SW480 (cell line): ENCODE measurements at regions not wholly inside any gene's neighbourhood (a gene's known extent, or its start where the extent isn't known, plus 50 kb on each side); places are given as distances from the start of the nearest gene placed in this dataset.
"Not testable (repeated sequence)": the region's sequence is repeated elsewhere in the genome, so short reads cannot be mapped to it uniquely, and the experiment has no call there.

Experiments
- DNase-seq: peaks from one replicate; pipeline ENCODE4 v3.0.0-alpha.2; 2016; ENCODE audit warnings: low spot score

- no peak for DNase-seq
Observed at GRCh38 chr9:88596376-88596775, 61.4 kb downstream of the NXNL2 start.

DNA sequence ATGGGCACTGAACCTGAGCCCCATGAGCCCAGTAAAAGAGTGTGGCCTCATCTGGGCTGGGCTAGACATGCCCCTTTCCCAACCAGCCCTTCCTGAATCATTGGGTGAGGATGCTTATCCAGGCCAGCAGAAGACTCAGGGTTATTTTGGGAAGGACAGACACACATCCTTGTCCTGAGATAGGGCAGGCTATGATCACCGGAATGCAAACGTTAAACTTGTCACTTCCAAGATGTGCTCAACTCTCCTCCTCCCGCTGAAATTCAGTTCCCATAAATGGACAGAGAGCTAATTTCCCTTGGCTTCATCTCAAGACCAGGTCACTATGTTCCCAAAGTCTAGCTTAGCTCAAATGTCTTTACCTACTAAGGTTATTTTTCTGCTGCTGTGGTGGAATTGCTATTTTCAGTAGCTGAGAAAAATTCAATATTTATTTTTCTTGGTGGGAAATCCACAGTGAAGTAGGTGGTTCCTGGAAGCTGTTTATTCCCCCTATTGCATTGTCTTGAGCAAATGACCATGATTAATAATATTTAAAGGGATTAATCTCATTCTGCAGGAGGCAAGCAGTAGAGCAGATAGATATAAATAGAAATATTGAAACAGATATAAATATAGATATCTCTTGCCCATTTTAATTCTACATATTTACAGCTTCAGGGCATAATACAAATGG, 70.0 kb downstream of the NXNL2 start:
- DNase-seq, result no peak

GRCh38 chr9:88605512-88606362, 70.8 kb downstream of the NXNL2 start:
- DNase-seq, result no peak

DNA sequence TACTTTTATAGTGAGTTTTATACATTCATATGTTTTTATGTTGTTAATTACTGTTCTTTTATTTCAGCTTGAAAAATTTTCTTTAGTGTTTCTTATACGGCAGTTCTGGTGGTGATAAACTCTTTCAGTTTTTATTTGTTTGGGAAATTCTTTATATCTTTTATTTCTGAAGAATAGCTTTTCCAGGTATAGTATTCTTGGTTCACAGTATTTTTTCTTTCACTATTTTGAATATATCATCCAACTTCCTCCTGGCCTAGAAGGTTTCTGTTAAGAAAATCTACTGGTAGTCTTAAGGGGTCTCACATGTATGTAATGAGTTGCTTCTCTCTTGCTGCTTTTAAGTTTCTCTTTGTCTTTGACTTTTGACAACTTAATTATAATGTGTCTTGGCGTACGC, 79.4 kb downstream of the NXNL2 start:
- DNase-seq, result no peak

- no peak for DNase-seq
Observed at GRCh38 chr9:88623698-88624097, 88.7 kb downstream of the NXNL2 start.

DNA sequence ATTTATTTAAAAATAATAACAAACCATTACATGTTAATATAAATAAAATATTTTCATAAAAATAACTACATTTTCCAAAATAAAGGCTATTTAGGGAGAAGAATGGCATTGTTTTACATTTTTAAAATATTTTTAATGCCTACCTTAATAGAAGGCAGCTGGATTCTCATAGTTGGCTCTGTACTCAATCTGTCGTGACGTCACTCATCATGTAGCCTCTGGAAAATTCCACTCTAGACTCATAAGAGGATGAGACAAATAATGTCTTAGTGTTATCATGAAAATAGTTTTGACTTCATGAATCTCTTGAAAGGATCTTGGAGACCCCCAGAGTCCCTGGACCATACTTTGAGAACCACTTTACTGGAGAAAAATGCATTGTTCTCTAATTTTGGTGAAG, 93.1 kb downstream of the NXNL2 start:
- no peak for DNase-seq

DNA sequence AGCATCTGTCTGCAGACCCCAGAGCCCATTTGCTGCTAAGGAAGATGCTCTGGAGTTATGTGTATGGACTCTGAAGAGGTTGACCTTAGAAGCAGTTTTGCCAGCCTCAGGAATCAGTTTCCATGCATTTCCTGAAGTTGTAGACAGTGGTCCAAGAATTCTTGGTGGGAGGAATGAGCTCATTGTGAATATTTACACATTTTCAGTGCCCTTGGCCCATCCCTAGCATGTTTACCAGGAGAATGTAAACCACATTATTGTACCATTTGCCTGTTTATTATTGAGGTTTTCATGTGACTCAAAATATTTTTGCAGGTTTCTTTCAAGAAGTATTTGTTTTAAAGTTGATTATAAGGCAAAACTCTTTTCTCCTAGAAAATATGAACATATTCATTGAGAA, 93.8 kb downstream of the NXNL2 start:
- DNase-seq, result no peak

GRCh38 chr9:88630574-88630973, 95.6 kb downstream of the NXNL2 start:
- not testable (repeated sequence) for DNase-seq

DNA sequence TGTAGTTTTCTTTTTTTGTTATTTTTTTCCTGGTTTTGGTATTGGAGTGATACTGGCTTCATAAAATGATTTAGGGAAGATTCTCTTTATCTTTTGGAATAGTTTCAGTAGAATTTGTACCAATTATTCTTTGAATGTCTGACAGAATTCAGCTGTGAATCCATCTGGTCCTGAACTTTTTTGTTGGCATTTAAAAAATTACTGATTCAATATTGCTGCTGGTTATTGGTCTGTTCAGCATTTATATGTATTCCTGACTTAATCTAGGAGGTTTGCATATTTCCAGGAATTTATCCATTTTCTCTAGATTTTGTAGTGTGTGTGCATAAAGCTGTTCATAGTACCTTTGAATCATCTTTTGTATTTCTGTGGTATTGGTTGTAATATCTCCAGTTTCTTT, 100.2 kb downstream of the NXNL2 start:
- DNase-seq, result no peak

DNA sequence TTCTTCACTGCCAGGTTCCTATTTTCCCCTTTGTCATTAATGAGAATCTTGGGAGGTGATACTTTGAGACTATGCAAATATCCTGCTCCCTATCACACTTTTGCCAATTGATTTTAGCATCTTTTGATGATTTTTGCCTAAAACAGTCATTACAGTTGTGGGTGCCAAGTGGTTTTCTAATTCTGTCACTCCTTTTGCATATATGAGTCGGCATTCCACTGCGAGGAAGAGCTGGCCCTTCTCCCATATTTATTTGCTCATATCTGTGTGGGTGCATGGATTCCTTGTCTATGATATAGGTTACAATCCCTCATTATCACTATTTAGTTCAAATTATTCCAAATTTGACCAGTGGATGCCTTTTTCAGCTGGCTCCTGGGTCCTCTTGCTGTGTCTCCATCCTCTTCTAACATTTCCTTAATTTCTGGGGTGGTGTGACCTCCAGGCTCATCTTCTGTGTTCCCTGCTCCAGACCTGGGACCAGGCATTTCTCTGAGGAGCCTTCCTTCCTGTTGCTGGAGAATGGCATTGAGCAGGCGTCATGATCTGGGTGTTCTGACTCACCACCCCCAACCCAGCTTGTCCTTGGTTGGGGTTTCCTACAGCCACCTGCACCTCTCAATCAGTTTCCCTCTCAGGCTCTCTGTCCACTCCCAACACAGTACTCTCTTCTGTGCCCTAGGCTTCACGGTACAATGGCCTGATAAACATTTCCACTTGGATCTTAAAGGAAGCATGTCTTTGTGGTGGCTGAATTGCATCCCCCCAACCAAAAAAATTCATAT, 106.7 kb downstream of the NXNL2 start:
- DNase-seq, result no peak

- DNase-seq, result no peak
Observed at GRCh38 chr9:88642336-88642735, 107.4 kb downstream of the NXNL2 start.

GRCh38 chr9:88643931-88644330, 109.0 kb downstream of the NXNL2 start:
- DNase-seq, result no peak

- DNase-seq, result no peak
Observed at GRCh38 chr9:88645172-88645878, 110.3 kb downstream of the NXNL2 start.

GRCh38 chr9:88645879-88646199, 110.9 kb downstream of the NXNL2 start:
- no peak for DNase-seq

DNA sequence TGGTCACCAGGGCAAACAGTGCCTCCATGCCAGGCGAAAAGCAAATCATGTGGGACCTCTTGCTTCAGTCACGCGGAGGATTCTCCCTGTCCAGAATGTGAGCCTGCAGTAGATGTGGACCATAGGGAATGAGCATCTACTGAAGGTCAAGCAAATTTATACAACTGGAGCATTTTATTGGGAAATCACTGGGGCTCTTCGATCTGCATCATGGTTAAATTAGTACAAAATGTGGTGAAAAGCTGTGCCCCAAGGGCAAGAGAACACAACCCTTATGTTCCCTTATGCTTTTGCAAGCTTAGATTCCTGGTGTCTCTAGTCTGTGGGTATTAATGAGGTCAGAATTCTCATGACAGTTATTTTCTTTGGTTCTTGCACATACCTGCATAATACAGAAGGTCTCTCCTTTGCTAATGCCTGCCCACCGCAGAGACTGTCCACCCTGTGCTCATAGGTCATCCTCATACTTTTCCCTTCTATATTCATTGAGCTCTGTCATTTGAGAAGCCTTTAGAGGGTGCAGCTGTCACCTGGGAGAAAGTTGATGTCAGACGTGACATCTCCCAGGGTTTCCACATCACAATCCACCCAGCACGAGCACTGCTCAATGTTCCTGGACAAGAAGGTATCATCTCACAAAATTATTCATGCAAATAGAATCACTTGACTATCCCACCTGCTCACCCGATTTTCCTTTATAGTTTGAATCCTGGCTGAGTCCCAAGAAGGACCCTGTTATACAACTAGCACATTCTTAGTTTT, 111.7 kb downstream of the NXNL2 start:
- DNase-seq, result no peak

DNA sequence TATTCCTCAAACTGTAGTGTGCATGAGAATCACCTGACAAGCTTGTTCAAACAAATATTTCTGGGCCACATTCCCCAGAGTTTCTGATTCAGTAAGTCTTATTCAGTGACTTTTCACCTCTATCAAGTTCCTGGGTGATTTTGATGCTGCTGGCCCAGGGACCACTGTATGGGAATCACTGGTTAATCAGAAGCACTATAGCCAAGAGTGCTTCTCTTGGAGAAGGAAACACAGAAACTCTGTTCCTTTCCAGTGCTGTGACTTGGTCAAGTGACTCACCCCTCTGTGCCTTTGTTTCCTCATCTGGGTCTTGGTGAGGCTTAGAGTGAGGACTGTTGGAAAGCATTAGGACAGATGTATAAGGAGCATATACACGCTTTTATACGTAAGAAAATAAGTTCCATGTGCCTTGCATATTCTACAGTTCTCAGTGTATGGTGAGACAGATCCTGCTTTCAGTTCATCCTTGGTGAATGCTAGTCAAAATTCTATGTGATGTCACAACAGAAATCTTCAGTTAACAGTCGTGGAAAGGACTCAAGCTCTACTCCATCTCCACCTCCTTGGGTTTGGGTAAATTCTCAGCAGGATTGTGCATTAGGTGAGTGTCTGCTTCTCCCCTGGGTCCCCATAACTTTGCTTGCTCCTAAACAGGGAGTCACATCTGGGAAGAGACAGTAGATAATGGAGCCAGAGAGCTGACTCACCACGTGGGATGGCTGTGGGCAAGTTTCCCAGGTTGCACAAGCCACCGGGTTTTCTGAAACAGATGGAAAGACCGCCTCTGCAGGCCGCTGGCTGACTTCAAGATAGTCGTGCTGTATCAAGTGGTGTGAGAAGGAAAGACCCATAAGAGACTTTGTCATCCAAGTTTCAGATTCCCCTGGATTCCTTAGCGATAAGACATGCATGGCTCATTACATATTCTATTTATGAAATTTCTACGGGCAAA, 117.0 kb downstream of the NXNL2 start:
- no peak for DNase-seq

DNA sequence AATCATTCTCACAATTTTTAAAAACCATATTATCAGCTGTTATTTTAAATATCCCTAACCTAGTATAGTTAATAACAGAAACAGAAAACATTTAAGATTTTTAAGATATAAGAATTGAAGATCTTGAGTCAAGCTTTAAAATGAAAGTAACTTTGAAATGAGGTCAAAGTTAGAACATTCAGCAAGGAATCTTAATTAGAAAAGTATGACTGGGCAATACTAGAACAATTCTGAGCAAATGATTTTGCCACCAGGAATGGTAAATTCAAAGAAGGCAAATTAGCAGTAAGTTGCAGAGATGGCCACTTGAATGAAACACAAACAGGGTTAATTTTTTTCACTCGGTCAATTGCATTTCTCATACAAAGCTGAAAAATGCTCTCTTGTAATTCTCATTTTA, 117.9 kb downstream of the NXNL2 start:
- no peak for DNase-seq

- no peak for DNase-seq
Observed at GRCh38 chr9:88653406-88653805, 118.4 kb downstream of the NXNL2 start.

- DNase-seq, result no peak
Observed at GRCh38 chr9:88653911-88654310, 118.9 kb downstream of the NXNL2 start.

DNA sequence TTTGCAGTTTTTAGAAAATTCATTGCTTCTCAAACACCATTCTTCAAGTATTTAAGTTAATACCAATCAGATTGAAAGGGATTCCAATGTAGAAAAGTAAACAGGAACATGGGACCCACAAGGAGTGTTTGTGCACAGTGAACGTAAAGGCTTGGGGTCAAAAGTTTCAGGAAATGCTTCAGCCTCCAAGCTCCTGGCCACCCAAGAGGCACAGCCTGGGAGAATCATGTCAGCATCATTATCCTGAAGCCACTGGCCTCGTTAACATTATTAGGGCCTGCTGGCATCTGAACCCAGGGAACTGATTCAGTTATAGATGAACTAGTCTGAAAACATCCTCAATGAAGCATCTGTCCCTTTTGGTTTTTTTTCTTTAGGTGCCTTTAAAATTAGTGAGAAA, 122.9 kb downstream of the NXNL2 start:
- no peak for DNase-seq
